ENCODE measurements at regions not wholly inside any gene's neighbourhood (a gene's known extent, or its start where the extent isn't known, plus 50 kb on each side); places are given as distances from the start of the nearest gene placed in this dataset.
"Not testable (repeated sequence)": the region's sequence is repeated elsewhere in the genome, so short reads cannot be mapped to it uniquely, and the experiment has no call there.

GRCh38 chr17:20843261-20843660 lies 199.6 kb downstream of the USP22 start:
- not testable (repeated sequence) for DNase-seq (ENCODE audit: low read depth)

GRCh38 chr17:20843799-20844553 lies 198.8 kb downstream of the USP22 start:
- not testable (repeated sequence) for DNase-seq (ENCODE audit: low read depth)

DNA sequence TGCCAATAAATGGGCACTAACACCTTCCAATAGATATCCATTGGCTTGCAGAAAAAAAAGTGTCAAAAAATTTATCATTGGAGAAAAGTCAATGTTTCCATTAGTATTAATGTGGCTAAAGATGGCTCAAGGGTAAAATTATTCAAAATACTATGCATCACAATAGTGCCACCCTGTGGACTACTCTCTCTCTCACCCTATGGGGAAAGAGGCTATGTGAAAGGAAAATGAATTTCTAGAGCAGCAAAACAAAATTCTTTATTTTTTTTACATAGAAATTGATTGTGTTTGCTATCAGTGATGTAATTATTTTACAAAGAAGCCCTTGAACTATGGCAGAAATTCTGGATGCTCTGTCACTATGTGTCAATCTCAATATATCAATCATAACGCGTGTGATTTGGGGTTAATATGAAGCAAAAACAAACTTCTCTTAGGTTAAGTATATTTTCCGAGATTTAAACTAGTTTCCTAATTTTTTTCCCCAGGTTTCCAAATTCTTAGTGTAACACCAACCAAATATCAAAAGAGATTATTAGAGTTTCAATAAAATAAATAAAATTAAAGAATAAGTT lies 193.9 kb downstream of the USP22 start:
- DNase-seq (ENCODE audit: low read depth): not testable (repeated sequence)

GRCh38 chr17:20851591-20852238 lies 191.1 kb downstream of the USP22 start:
- DNase-seq (ENCODE audit: low read depth): not testable (repeated sequence)

- DNase-seq (ENCODE audit: low read depth): no peak
Observed at GRCh38 chr17:20852239-20852989, 190.4 kb downstream of the USP22 start.

GRCh38 chr17:20852990-20853370 lies 189.8 kb downstream of the USP22 start:
- DNase-seq (ENCODE audit: low read depth): no peak

DNA sequence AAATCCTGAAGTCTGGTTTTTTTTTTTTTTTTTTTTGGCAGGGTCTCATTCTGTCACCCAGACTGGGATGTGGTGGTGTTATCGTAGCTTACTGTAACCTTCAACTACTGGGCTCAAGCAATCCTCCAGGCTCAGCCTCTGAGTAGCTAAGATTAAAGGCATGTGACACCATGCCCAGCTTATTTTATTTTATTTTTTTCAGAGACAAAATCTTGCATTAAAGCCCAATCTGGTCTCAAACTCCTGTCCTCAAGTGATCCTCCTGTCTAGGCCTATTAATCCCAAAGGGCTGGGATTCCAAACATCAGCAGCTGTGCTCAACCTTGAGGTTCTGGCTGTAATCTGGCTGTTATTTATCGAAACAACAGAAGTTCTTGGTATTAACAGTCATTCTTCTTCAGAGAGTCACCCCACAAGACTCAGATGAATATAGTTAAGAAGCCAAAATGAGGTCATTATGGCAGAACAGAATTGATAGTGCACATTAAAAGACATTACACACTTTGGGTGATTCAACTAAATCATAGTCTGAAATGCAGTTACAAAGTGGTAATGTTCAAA lies 186.8 kb downstream of the USP22 start:
- DNase-seq (ENCODE audit: low read depth): not testable (repeated sequence)

GRCh38 chr17:20866444-20867209 lies 176.2 kb downstream of the USP22 start:
- DNase-seq (ENCODE audit: low read depth): not testable (repeated sequence)

DNA sequence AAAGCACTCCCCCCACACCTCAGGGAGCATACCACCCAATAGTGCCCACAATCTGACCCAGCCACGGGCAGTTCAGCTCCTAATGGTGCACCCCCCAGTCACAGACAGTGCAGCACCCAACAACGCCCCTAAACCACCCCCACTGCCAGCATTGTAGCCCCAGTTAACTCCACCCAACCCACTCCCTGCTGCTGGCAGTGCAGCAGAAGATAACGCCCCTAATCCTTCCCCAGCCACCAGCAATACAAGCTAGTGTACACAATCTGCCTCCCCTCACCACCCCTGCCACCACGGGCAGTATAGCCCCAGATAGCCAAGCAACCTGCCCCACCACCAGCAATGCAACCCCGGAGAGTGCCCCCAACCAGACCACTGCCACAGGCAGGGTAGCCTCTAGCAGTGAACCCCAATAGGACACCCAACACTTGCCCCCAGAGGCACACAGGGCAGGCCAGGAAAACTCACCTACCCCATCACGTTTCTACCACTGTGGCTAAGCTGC lies 175.3 kb downstream of the USP22 start:
- DNase-seq (ENCODE audit: low read depth): not testable (repeated sequence)

DNA sequence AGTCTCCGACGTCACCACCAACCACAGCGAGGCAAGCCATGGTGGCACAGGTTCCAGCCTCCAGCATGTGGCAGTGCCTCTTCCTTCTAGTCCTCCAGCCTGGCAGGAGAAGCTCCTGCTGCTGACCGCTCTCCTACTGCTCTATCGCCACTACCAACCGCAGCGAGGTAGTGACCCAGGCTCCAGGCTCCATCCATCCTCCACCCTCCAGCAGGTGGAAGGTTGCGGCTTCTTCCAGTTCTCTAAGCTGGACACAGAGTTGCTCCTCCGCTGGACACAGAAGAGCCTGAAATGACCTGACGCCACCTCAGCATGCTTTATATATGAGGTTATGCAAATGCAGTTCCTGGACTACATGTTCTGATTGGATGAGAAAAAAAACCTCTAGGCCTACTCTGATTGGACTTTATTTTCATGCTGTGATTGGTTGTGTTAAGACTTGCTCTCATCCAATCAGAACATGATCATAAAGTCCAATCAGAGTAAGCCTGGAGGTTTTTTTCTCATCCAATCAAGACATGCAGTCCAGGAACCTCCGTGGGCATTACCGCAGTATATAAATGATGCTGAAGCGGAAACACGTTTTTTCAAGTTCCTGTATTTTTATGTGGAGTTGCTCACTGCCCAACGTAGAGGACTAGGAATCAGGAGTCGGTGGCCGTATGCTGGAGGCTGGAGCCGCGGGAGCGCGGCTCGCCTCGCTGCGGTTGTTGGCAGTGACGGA lies 174.7 kb downstream of the USP22 start:
- not testable (repeated sequence) for DNase-seq (ENCODE audit: low read depth)

DNA sequence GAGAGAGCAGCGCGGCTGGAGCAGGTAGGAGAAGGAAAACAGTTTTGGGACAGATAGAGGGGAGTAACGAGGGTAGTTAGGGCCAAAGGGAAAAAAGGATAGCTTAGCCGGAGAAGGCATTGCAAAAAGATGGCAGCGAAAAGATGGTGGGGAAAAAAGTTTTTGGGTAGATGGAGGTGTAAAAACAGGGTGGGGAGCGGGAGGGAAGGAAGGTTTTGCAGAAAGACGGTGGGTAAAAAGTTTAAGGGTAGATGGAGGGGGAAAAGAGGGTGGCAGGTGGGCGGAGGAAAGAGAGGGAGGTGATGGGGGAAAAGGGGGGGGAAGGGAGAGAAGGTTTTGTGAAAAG lies 174.2 kb downstream of the USP22 start:
- not testable (repeated sequence) for DNase-seq (ENCODE audit: low read depth)

DNA sequence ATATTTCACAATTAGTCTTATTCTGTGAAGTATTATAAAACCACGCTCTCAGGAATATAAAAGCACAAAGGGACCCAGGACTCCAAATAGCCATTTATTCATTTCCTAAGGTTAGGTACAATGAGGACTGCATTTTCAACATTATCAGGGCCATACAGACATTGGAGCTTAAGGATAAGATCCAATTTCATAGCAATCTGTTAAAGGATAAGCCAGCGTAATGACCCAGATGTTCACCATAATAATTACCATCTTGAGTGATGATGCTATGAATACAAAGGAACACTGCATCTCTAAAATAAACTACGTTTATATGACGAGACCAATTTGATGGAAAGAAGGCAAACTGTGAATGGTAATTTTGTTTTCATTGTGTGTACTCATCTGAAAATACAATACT lies 169.6 kb downstream of the USP22 start:
- DNase-seq (ENCODE audit: low read depth): not testable (repeated sequence)

GRCh38 chr17:20873688-20874328 lies 169.0 kb downstream of the USP22 start:
- DNase-seq (ENCODE audit: low read depth): not testable (repeated sequence)

- not testable (repeated sequence) for DNase-seq (ENCODE audit: low read depth)
Observed at GRCh38 chr17:20877384-20877783, 165.4 kb downstream of the USP22 start.

DNA sequence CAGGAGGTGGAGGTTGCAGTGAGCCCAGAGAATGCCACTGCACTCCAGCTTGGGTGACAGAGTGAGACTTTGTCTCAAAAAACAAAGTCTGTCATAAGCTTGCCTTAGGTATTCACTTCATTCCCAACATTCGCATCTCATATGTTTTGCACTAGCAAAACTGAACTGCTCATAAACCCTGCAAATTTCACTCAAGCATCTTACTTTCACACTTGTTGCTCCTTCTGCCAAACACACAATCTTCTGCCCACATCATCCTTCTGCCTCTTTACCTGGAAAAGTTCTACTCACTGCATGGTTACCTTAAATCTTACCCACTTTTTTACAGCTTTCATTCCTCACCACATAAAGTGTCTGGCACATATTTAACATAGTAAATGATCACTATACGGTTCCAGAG lies 152.5 kb downstream of the USP22 start:
- DNase-seq (ENCODE audit: low read depth): no peak

DNA sequence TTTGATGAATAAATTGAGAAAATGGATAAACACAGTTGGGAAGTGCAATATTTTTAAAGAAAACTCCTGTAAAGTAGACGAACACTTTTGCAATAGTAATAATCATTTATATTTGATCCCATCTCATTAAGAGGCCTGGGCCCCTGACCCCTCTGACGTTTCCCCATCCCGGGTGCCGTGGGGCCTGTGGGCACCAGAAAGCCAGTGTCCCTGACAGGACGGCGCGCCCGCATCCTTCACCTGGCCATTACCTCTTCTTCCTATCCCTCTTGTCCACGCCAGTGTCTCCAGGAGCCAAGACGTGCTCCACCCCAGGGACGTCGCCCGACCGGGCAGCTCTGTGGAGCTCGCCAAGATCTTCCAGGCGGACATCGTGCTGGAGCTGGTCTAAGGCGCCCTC lies 147.4 kb downstream of the USP22 start:
- DNase-seq (ENCODE audit: low read depth): not testable (repeated sequence)

DNA sequence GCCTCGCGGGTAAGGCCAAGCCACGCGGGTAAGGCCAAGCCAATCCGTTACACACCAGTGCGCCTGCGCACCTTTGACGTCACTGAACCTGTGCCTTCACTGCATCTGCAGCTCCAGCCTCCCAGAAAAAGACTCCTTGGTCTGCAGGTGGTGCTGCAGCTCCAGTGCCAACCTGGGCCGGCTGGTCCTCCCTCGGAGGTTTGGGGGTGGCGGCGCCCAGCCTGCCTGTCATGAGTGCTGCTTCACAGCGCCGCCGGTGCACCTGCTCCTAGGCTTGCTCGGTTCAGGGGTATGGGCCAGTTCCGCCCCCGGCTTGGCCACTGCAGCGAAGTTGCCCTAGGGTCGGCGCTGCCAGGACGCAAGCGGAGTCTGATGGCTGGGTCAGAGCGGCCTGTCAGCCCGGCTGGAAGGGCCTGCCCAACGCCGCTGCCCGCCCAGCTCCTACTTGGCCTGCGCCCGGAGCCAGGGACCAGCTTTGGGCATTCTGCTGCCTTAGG lies 146.6 kb downstream of the USP22 start:
- no peak for DNase-seq (ENCODE audit: low read depth)

- DNase-seq (ENCODE audit: low read depth): not testable (repeated sequence)
Observed at GRCh38 chr17:20898726-20899125, 144.1 kb downstream of the USP22 start.

- not testable (repeated sequence) for DNase-seq (ENCODE audit: low read depth)
Observed at GRCh38 chr17:20902496-20902895, 140.3 kb downstream of the USP22 start.

- not testable (repeated sequence) for DNase-seq (ENCODE audit: low read depth)
Observed at GRCh38 chr17:20903549-20903948, 139.3 kb downstream of the USP22 start.

All from non-pigmented ciliary epithelial cell (primary cell).